Fibroblast of lung (primary cell): ENCODE measurements at regions not wholly inside any gene's neighbourhood (a gene's known extent, or its start where the extent isn't known, plus 50 kb on each side); places are given as distances from the start of the nearest gene placed in this dataset.

Source experiments
- EZH2 ChIP-seq: IDR thresholded peaks from 2 replicates; pipeline ENCODE4 v1.5.1; 2012; ENCODE audit warnings: low read length, control low read depth, mild to moderate bottlenecking; ENCODE audit errors: missing control alignments
- TF ChIP-seq, protein P1 (sequence below), 2 donors: IDR thresholded peaks in 1 of 2; conservative IDR thresholded peaks in 1 of 2; 1 replicate in 1 of 2; 2 replicates in 1 of 2; pipeline ENCODE4 v1.5.1; 2011 to 2012; ENCODE audit warnings: low read length in 2 of 2, control low read depth in 1 of 2, inconsistent platforms in 1 of 2, low read depth in 1 of 2, mild to moderate bottlenecking in 1 of 2

- TF ChIP-seq, protein P1, sequence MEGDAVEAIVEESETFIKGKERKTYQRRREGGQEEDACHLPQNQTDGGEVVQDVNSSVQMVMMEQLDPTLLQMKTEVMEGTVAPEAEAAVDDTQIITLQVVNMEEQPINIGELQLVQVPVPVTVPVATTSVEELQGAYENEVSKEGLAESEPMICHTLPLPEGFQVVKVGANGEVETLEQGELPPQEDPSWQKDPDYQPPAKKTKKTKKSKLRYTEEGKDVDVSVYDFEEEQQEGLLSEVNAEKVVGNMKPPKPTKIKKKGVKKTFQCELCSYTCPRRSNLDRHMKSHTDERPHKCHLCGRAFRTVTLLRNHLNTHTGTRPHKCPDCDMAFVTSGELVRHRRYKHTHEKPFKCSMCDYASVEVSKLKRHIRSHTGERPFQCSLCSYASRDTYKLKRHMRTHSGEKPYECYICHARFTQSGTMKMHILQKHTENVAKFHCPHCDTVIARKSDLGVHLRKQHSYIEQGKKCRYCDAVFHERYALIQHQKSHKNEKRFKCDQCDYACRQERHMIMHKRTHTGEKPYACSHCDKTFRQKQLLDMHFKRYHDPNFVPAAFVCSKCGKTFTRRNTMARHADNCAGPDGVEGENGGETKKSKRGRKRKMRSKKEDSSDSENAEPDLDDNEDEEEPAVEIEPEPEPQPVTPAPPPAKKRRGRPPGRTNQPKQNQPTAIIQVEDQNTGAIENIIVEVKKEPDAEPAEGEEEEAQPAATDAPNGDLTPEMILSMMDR (conservative IDR thresholded peaks at IDR 0.05 in 1 of 2, IDR thresholded peaks at IDR 0.05 in 1 of 2; ENCODE audit: low read depth in 1 of 2, low read length in 2 of 2) = no peak
- TF ChIP-seq EZH2 = no peak
These were observed 108.4 kb upstream of the TNR start for GRCh38 chr1:175851749-175852148.
